ENCODE measurements at regions not wholly inside any gene's neighbourhood (a gene's known extent, or its start where the extent isn't known, plus 50 kb on each side); places are given as distances from the start of the nearest gene placed in this dataset.

GRCh38 chr12:17076811-17077210 is 470.8 kb upstream of the LMO3 start:
- no peak for TF ChIP-seq POLR2A (IDR thresholded peaks at IDR 0.05; ENCODE audit: low read depth, low read length)
- no peak for TF ChIP-seq POLR2AphosphoS5 (IDR thresholded peaks at IDR 0.05; ENCODE audit: low read depth, low read length)
- TF ChIP-seq TAF1 (IDR thresholded peaks at IDR 0.05; ENCODE audit: borderline replicate concordance, low read depth, low read length) = no peak

All from GM12892 (cell line).